Vagina (tissue), 2 donors: ENCODE measurements at regions not wholly inside any gene's neighbourhood (a gene's known extent, or its start where the extent isn't known, plus 50 kb on each side); places are given as distances from the start of the nearest gene placed in this dataset.

Source experiments
- POLR2A ChIP-seq, 2 donors: fragments of 450-650 bp; IDR thresholded peaks; one replicate each; pipeline ENCODE4 v1.6.1; 2017; ENCODE audit warnings: antibody characterized with exemption in 2 of 2, mild to moderate bottlenecking in 2 of 2, moderate library complexity in 2 of 2
- TF ChIP-seq, protein P1 (sequence below), 3 experiments: fragments of 450-650 bp in 2 of 3; fragments of 200-600 bp in 1 of 3; sonication (generic) in 1 of 3; IDR thresholded peaks; one replicate each; pipeline ENCODE4 v1.5.1; 2017 to 2019; ENCODE audit warnings: antibody characterized with exemption in 3 of 3, mild to moderate bottlenecking in 2 of 3, moderate library complexity in 2 of 3

DNA sequence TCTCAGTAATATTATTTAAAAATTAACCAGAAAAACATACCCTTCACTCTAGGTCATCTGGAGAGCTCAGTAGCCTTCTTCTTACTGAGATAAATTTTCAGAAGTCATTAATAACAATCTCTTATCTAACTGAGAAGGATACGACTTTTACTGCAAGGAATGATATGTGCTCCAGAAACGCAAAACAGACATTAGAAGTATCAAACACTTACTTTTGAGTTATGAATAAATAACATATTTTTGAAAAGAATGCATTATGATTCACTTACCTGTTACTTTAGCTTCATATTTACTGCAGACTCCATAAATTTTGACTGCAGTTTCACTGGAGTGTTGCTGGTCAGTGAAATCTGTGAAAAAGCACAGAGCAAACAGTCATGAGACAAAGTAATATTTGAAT is 668.7 kb upstream of the NRSN1 start:
- TF ChIP-seq, protein P1, sequence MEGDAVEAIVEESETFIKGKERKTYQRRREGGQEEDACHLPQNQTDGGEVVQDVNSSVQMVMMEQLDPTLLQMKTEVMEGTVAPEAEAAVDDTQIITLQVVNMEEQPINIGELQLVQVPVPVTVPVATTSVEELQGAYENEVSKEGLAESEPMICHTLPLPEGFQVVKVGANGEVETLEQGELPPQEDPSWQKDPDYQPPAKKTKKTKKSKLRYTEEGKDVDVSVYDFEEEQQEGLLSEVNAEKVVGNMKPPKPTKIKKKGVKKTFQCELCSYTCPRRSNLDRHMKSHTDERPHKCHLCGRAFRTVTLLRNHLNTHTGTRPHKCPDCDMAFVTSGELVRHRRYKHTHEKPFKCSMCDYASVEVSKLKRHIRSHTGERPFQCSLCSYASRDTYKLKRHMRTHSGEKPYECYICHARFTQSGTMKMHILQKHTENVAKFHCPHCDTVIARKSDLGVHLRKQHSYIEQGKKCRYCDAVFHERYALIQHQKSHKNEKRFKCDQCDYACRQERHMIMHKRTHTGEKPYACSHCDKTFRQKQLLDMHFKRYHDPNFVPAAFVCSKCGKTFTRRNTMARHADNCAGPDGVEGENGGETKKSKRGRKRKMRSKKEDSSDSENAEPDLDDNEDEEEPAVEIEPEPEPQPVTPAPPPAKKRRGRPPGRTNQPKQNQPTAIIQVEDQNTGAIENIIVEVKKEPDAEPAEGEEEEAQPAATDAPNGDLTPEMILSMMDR (IDR thresholded peaks at IDR 0.05) = no peak
- TF ChIP-seq POLR2A (IDR thresholded peaks at IDR 0.05) = no peak
